DMS153 treated with DMSO at 0.1 percent for 48 hours (cell line): ENCODE measurements at regions not wholly inside any gene's neighbourhood (a gene's known extent, or its start where the extent isn't known, plus 50 kb on each side); places are given as distances from the start of the nearest gene placed in this dataset.
"Not testable (repeated sequence)": the region's sequence is repeated elsewhere in the genome, so short reads cannot be mapped to it uniquely, and the experiment has no call there.

ENCODE experiments used
- DNase-seq: peaks from one replicate; lab custom pipeline; 2025; ENCODE audit not compliant: unreplicated experiment; lab: John Stamatoyannopoulos, UW

DNA sequence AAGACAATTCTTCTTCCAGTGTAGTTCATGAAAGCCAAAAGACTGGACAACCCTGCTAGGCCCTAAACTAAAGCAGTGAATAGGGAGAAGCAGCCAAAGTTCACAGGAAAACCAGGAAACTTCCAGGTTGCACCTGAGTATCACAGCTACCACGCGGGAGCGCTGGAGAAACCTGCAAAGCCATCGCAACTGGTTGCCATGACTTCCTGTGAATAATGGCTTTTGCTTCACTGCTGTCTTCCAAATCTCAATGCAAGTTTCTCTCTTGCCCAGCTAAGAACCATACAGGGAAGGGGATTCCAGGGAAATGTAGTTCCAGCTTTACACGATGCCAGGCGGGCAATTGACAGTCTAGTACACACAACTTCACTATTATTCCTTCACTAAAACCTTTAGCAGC is 114.1 kb downstream of the GXYLT1 start:
- no peak for DNase-seq

DNA sequence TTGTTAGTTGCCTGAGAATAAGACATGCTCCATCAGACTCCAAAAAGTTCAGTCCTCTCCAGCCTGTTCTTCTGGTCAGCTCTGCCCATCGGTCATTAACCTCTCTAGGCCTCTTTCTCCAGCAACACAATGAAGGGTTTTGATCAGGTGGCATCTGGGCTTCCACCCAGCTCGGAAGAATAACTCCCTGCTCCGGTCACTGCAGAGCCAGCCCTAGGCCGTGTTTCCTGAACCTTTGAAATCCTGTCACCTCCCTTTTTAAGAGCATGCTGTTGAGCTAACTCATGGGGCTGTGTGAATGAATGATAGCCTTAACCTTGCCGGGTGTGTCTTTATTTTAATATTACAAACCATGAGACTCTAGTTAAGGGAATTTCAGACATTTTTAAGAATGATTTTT is 117.1 kb downstream of the GXYLT1 start:
- no peak for DNase-seq

DNA sequence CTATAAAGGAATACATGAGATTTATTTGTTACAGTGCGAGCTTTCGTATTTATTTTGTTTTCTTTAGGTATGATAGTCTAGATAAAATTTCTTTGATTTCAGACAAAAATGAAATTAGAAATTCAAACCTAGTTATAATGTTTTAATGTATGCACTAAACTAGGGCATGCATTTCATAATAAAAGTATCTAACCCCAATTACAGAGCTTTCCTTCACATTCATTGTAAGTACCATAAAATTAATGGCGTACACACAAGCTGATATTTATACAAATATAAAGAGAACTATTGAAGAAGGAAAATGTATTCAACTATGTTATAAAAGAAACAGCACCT is 120.2 kb downstream of the GXYLT1 start:
- no peak for DNase-seq

DNA sequence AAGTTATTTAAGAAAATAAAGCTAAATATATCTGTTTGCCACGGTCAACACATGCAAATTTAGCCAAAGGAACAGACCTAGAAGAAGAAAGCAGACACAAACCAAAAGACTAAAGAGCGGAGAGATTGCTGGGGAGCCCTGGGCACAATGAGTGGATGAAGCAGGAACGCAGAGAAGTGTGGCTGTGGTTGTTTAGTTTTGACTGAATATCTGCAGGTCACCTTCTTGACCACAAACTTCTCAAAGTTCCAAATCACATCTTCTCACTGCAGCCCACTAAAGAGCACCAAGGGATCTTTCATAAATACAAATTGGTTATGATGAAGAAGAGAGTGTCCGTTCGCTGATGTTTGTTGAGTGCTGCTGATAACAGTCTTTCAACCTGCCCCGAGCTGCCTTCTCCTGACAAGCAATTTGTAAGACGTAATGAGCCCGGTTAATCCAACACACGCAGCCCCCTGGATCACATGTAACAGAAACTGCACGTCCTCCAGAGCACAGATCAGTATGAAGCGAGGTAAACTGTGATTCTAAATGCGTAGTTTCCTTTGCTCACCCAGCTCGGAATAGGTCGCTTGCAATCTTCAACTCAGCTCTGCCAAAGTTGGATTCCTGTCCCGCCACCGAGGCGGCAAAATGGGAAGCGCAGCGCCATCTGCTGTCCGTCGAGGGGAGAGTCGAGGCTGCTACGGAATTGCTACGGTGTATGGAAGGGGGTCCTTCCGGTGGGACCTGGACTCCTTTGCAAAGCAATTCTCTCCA is 120.8 kb downstream of the GXYLT1 start:
- peak; percentile 61 for DNase-seq

DNA sequence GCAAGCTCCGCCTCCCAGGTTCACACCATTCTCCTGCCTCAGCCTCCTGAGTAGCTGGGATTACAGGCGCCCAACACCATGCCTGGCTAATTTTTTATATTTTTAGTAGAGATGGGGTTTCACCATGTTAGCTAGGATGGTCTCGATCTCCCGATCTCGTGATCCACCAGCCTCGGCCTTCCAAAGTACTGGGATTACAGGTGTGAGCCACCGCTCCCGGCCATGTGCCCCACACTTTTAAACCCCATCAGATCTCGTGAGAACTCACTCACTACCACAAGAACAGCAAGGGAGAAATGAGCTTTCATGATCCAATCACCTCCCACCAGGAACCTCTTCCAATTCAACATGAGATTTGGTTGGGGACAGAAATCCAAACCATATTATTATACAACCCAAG is 122.7 kb downstream of the GXYLT1 start:
- not testable (repeated sequence) for DNase-seq

DNA sequence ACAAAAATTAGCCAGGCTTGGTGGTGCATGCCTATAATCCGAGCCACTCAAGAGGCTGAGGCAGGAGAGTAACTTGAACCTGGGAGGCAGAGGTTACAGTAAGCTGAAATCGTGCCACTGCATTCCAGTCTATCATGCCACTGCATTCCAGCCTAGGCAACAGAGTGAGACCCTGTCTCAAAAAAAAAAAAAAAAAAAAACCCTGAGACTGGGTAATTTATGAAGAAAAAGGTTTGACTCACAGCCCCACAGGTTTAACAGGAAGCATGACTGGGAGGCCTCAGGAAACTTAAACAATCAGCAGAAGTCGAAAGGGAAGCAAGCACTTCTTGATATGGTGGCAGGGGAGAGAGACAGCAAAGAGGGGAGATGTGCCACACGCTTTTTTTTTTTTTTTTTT is 123.2 kb downstream of the GXYLT1 start:
- no peak for DNase-seq

DNA sequence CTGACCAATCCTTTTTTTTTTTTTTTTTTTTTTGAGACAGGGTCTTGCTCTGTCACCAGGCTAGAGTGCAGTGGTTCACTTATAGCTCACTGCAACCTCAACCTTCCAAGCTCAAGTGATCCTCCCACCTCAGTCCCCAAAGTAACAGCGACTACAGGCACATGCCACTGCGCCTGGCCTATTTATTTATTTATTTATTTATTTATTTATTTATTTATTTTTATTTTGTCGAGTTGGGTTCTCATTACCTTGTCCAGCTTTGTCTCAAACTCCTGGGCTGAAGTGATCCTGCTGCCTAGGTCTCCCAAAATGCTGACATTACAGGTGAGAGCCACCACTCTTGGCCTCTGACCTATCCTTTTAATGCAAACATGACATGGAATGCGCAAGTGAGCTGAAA is 124.4 kb downstream of the GXYLT1 start:
- no peak for DNase-seq

DNA sequence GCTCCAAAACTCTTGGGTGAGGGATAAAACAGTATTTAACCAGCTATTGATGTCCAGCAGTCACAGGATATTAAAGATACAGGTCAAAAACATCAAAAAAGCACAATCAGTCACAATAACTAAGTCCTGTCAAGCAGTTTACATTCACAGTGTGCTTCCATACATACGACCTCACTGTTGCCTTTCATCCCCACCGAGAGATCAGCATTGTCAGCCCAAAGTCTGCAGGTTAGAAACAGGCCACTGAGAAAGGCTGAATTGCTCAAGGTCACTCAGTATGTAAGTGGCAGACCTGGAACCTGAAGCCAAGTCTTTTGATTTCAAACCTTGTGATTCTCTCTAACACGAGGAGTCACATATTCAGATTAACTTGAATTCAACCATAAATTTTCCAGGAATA is 124.9 kb downstream of the GXYLT1 start:
- DNase-seq, result no peak

DNA sequence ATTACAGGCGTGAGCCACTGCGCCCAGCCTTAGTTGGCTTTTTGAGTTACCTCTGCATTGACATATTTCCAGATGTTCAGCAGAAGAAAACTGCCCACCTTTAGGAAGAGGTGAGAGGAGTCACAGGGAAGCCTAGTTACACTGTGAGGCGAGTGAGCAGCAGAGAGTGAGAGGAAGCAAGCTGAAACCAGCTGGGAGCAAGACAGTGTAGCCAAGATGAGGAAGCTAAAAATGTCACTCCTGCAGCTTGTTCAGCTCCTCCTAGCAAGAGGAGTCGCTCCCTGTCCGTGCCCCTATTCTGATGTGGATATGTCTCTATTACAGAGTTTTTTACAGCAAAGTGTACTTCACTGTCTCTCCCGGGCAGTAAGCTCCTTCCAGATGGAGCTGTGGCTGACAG is 127.6 kb downstream of the GXYLT1 start:
- no peak for DNase-seq

DNA sequence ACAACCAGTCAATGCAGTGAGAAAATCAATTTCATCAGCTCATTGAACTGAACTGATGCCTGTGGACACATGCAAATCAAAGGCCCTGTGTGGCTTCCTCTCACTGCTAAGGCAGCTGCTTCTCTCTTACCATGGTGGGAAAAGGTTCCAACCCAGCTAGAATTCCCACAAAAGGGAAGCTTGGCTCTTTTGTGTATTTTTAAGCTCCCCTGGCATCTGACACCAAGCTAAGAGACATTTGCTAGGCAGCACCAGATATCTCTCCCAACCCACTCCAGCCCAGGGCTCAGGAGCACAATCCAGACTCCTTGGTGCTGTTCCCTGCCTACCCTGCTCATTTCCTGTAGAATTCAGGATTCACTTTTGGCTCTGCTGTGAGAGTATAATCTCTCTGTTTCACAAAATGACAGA is 129.6 kb downstream of the GXYLT1 start:
- DNase-seq, result no peak

DNA sequence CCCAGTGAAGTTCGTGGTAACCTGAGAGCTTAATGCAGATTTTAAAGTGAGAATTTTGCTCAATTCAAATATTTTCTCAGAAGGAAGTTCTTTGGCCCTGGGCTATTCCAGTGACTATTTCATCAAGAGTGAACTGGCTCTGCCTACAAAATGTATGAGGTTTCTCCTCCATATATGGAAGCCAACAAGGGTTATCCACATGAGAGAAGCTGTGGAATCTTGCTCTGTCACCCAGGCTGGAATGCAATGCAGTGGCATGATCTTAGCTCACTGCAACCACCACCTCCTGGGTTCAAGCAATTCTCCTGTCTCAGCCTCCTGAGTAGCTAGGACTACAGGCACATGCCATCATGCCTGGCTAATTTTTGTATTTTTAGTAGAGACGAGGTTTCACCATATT is 132.2 kb downstream of the GXYLT1 start:
- DNase-seq, result not testable (repeated sequence)

DNA sequence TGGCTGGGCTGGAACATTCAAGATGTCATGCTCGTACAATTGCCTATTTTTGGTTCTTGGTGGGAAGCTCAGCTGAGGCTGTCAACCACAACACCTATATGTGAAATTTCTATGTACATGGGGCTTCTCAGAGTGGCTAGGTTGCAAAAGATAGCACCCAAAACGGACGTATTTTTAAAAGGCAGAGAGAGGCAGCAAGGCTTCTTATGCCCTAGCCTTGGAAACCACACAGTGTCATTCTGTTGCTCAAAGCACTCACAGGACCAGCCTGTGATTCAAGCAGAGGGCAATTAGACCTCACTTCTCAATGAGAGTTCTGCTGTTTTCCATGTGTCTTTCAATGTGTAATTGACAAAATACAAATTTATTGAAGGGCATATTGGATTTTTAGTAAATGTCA is 134.0 kb downstream of the GXYLT1 start:
- DNase-seq, result no peak

DNA sequence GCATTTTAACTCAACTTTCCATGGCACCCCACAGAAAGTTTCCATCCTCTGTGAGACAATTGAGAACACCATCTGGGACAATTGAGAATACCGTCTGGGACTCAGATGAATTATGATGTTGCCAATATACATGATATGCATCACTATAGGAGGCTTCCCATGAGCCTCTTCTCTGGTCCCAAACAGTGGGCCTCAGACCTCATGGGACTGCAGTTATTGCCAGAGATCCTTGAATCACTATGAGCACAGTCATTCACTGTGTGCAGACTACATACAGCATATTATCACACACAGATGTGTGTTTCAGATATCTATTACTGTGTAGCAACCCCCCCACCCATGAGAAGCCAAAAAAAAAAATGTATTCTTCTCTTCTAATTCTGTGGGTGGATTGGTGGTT is 134.4 kb downstream of the GXYLT1 start:
- no peak for DNase-seq

DNA sequence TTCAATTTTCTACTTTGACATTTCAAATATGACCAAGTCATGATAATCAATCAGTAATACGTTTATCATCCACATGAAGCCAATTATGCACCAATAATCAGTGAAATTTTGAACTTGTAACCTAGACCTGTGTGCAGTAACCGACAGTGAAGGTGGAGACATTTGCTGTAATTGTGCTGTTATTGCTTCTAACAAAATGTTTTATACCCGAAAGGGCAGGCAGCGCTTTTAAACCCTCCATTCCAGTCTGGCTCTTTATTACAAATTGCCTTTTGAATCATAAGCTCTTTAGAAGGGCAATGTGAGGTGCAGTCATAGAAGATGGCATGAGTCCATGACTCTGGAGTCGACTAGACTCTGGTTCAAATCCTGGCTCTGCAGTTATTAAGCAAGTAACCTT is 135.7 kb downstream of the GXYLT1 start:
- no peak for DNase-seq

DNA sequence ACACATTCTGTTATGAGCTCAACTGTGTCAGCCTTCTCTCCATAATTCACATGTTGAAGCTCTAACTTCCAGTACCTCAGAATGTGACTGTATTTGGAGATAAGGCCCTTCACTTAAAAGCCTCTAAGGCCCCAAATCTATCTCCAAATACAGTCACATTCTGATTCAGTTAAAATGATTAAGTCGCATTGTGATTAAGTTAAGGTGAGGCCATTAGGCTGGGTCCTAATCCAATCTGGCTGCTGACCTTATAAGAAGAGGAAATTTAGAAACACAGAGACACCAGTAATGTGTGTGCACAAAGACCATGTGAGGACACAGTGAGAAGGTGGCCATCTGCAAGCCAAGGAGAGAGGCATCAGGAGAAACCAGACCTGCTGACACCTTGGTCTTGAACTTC is 141.6 kb downstream of the GXYLT1 start:
- DNase-seq, result no peak

DNA sequence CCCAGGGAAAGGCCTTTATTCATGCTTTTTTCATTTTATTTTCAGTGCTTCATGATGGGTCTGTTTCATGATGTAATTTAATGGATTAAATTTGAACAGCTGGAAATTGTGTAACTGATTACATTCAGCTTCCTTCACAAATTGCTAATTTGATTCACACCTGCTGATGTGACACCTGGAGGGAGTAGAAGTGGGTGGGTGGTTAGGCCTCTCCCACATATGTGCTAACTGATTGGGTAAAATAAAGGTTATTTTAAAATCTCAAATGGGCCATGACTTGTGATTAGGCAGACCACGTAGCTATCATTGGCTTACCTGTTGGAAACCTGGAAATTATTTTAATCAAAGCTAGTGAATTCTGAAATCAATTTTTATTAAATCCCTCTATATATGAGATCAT is 142.1 kb downstream of the GXYLT1 start:
- DNase-seq, result no peak

DNA sequence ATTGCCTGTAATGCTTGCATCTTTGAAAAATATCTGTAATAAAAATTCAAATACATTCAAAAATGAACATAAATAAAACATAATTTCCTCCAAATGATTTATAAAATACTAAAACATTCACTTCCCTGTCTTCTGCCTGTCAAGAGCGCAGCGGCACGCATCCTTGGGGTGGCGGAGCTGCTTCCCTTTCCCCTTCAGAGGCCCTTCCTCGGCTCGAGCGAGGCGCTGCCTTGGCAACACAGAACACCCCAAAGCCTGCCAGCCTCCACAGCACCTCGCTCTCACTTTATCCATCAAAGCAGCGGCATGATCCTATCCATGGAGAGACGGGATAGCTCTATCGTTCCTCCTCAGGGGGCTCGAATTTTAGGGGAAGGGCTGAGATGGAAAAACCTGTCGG is 146.2 kb downstream of the GXYLT1 start:
- no peak for DNase-seq

DNA sequence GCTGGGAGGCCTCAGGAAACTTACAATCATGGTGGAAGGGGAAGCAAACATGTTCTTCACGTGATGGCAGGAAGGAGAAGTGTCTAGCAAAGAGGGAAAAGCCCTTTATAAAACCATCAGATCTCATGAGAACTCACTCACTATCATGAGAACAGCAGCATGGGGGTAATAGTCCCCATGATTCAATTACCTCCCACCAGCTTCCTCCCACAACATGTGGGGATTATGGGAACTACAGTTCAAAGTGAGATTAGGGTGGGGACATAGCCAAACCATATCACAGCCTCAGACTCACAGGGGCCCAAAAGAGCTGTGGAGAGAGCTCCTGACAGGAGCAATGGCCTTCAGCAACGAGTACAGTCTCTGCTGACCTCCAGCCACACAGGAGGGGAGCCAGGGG is 151.4 kb downstream of the GXYLT1 start:
- no peak for DNase-seq

DNA sequence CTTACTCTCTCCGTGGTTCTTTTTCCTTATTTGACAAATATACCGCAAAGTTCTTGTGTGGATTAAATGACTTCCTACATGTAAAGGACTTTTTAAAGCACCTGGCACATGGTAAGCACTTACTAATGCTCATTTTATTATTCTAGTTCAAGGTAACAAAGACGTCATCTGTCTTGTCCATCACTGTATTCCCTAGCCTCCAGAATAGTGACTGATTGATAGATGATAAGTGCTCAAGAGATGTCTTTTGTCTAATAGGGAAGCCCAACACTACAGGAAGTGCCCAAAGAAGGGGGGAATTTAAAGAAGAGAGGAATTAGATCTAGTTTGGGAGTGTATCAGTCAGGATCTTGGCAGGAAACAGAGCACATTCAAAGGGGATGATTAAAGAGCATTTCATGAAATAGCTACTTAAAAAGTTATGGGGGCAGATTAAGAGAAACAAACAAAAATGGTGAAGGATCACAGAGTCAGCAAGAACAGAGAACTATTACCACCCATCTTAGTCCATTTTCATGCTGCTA is 151.9 kb downstream of the GXYLT1 start:
- peak; percentile 65 for DNase-seq

DNA sequence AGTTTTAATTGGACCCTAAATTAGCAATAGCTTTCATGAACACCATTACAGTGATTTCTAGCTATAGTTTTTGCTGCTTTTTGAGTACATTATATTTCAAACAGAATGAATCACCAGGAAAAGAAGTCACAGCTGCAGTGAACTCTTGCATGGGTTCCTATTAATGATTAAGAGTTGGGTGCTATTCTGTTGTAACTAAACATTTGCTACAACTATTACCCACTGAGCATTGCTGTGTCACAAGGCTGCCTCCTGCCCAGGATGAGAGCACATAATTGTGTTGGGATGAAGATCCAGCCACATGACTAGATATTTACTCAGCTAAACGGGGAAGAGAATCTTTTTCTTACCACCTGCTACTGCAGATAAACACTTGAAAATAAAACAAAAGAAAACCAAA is 152.7 kb downstream of the GXYLT1 start:
- DNase-seq, result peak; percentile 56

DNA sequence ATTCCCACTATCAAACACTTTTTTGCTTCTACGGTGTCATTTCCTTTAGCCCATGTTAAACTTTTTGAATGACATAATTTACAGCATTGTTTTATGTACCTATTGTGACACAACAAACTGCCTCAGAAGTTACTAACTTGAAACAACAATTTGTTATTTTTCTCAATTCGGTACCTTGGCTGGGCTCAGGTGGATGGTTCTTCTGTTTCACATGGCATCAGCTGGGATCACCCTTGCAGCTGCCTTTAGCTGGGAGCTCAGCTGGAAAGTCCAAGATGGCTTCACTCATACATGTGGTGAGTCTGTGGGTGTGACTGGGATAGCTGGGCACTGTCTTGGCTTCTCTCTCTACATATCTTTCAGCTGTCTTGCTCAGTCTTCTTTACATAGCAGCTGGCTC is 156.0 kb downstream of the GXYLT1 start:
- no peak for DNase-seq

DNA sequence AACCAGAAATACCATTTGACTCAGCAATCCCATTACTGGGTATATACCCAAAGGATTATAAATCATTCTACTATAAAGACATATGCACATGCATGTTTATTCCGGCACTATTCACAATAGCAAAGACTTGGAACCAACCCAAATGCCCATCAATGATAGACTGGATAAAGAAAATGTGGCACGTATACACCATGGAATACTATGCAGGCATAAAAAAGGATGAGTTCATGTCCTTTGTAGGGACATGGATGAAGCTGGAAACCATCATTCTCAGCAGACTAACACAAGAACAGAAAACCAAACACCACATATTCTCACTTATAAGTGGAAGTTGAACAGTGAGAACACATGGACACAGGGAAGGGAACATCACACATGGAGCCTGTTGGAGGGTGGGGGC is 158.2 kb downstream of the GXYLT1 start:
- DNase-seq, result not testable (repeated sequence)

DNA sequence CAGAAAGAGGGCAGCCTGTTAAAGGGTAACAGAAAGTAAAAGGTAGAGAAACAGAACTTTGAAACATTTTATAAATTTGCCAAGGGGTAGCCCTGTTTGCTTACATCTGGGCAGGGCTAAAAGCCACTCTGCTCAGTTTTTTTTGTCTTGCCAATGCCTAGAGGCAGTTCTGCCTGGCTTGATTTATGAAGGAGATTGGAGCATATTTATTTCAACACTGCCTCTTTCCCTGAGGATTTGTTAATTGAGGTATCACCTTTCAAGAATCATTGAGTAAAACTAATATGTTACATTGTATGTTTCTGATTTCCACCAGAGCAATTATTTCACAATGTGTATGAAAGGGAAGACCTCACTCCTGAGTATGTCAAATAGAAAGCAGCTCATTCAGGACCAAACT is 160.8 kb downstream of the GXYLT1 start:
- DNase-seq, result peak; percentile 40
